ENCODE measurements at regions not wholly inside any gene's neighbourhood (a gene's known extent, or its start where the extent isn't known, plus 50 kb on each side); places are given as distances from the start of the nearest gene placed in this dataset.

DNA sequence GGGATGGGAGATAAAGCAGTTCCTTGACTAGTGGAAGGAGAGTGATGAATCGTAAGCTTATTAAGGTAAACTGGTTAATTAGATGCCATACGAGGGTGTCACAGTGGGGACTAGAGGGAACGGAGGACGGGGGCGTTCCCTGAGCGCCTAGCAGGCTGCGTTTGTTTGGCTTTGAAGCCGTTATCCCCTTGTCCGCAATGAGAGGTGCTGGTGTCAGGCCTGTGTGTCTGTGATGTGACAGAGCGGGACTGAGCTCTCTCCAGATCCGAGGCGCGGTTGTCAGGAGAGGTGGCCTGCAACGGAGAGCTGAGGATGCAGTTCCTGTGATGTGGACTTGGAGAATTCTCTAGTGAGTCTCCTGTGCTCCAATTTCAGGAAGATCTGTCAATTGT, 60.0 kb upstream of the PRPS1L1 start:
- Histone ChIP-seq H3K27ac (peak overlapping the region in 1 of 5 donors; percentile 42), H3K9me3 (replicated peaks in 1 of 3) (no peaks in the 10 kb centered on the region), H3K4me3 (peak overlapping the region in 1 of 4 donors; percentile 82), H3K4me1 (replicated peaks in 1 of 2) (peaks cover 0 to 11% of the 10 kb centered on the region in 2 donors), H3K27me3 (no peaks in the 10 kb centered on the region), H3K36me3 (replicated peaks in 1 of 2) (no peaks in the 10 kb centered on the region)
- intact Hi-C loops (cut with DNase I): no loop called here
- DNase-seq: peak in 2 of 7 donors; percentile 29 to 76
- 62 to 70% (median 65%) methylated on average over 11 to 14 of the region's 14 CpGs for WGBS, 4 donors
- TF ChIP-seq, protein P1, sequence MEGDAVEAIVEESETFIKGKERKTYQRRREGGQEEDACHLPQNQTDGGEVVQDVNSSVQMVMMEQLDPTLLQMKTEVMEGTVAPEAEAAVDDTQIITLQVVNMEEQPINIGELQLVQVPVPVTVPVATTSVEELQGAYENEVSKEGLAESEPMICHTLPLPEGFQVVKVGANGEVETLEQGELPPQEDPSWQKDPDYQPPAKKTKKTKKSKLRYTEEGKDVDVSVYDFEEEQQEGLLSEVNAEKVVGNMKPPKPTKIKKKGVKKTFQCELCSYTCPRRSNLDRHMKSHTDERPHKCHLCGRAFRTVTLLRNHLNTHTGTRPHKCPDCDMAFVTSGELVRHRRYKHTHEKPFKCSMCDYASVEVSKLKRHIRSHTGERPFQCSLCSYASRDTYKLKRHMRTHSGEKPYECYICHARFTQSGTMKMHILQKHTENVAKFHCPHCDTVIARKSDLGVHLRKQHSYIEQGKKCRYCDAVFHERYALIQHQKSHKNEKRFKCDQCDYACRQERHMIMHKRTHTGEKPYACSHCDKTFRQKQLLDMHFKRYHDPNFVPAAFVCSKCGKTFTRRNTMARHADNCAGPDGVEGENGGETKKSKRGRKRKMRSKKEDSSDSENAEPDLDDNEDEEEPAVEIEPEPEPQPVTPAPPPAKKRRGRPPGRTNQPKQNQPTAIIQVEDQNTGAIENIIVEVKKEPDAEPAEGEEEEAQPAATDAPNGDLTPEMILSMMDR (IDR thresholded peaks at IDR 0.05): no peak
- TF ChIP-seq POLR2A (IDR thresholded peaks at IDR 0.05): no peak

DNA sequence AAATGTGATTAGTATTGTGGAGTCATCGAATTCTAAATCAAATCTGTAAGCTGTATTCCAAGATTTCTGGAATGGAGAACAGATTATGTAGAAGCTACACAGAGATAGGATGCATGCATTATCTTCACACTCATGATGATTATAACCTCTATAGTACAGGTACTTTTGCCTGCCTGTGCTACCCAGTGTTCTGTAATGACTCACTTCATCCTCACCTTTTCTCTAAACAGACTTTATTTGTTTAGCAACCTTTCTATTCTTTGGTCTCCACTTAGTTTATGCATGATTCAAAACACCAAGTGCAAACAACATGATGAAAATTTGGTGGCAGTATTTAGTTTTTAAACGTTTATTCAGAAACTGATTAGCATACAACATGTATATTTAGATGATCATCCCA, 68.4 kb upstream of the PRPS1L1 start:
- TF ChIP-seq, protein P1 (IDR thresholded peaks at IDR 0.05): no peak
- no peak for TF ChIP-seq POLR2A (IDR thresholded peaks at IDR 0.05)
- Histone ChIP-seq H3K4me3 (no peak overlapping the region), H3K27me3 (no peaks in the 10 kb centered on the region), H3K4me1 (replicated peaks in 1 of 2) (no peaks in the 10 kb centered on the region), H3K9me3 (replicated peaks in 1 of 3) (peaks cover 0 to 6% (median 0%) of the 10 kb centered on the region in 3 donors), H3K27ac (no peak overlapping the region), H3K36me3 (replicated peaks in 1 of 2) (no peaks in the 10 kb centered on the region)
- intact Hi-C loops (cut with DNase I): no loop called here
- 62 to 74% (median 69%) methylated on average over 2 of the region's 2 CpGs for WGBS, 4 donors
- no peak for DNase-seq

DNA sequence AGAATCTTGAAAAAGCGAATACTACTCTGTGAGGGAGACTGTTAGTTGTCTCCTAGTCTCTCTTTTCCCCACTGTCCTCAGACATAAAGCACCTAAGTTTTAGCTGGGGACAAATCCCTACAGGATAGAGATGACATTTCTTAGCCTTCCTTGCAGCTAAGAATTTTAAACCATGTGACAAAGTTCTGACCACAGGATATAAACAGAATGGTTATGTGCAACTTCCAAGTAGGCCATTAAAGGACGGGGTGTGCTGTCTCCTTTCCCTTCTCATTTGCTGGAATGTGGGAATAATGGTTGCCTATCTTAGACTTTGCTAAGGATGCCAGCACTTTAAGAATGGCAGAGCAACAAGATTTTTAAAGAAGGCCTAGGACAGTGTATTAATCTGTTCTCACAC, 74.9 kb upstream of the PRPS1L1 start:
- intact Hi-C loops (cut with DNase I): no loop called here
- Histone ChIP-seq H3K27me3 (no peaks in the 10 kb centered on the region), H3K4me3 (no peak overlapping the region), H3K9me3 (replicated peaks in 1 of 3) (peaks cover 0 to 10% (median 0%) of the 10 kb centered on the region in 3 donors), H3K36me3 (replicated peaks in 1 of 2) (no peaks in the 10 kb centered on the region), H3K4me1 (replicated peaks in 1 of 2) (no peaks in the 10 kb centered on the region), H3K27ac (no peak overlapping the region)
- 71 to 89% (median 75%) methylated on average over 2 of the region's 2 CpGs for WGBS, 4 donors
- no peak for TF ChIP-seq POLR2A (IDR thresholded peaks at IDR 0.05)
- TF ChIP-seq, protein P1 (IDR thresholded peaks at IDR 0.05): no peak
- DNase-seq: no peak

DNA sequence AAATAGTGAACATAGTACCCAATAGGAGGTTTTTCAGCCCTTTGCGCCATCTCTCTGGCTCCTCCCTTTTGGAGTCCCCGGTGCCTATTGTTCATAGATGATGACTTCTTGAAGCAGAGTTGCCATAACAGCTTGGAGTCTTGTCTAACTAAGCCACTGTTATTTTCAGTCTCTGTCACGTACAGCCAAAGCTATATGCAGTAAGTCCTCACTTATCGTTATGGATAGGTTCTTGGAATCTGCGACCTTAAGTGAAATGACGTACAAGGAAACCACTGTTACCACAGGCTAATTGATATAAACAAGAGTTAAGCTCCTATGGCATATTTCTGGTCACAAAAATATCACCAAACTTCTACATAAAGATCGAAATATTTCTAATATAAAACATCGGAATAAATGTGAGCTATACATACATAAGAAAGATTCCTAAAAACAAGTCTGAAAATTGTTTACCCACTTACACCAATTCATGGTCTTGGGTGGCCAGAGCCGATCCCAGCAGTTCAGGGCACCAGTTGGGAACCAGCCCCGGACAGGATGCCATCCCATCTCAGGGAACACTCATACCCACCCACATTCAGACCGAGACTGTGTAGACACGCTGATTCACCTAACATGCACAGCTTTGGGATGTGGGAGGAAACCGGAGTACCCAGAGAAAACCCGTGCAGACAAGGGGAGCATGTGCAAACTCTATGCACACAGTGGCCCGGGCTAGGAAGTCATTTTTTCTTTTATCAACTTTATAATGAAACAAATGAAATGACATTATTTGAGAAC, 76.0 kb upstream of the PRPS1L1 start:
- Histone ChIP-seq H3K27ac (no peak overlapping the region), H3K27me3 (no peaks in the 10 kb centered on the region), H3K9me3 (replicated peaks in 1 of 3) (peaks cover 0 to 10% (median 0%) of the 10 kb centered on the region in 3 donors), H3K36me3 (replicated peaks in 1 of 2) (no peaks in the 10 kb centered on the region), H3K4me1 (replicated peaks in 1 of 2) (no peaks in the 10 kb centered on the region), H3K4me3 (no peak overlapping the region)
- DNase-seq: no peak
- intact Hi-C loops (cut with DNase I): no loop called here
- WGBS, 4 donors: 89 to 91% (median 90%) methylated on average over 15 of the region's 15 CpGs
- TF ChIP-seq, protein P1 (IDR thresholded peaks at IDR 0.05): no peak
- TF ChIP-seq POLR2A (IDR thresholded peaks at IDR 0.05): no peak
